ENCODE measurements at regions not wholly inside any gene's neighbourhood (a gene's known extent, or its start where the extent isn't known, plus 50 kb on each side); places are given as distances from the start of the nearest gene placed in this dataset.

DNA sequence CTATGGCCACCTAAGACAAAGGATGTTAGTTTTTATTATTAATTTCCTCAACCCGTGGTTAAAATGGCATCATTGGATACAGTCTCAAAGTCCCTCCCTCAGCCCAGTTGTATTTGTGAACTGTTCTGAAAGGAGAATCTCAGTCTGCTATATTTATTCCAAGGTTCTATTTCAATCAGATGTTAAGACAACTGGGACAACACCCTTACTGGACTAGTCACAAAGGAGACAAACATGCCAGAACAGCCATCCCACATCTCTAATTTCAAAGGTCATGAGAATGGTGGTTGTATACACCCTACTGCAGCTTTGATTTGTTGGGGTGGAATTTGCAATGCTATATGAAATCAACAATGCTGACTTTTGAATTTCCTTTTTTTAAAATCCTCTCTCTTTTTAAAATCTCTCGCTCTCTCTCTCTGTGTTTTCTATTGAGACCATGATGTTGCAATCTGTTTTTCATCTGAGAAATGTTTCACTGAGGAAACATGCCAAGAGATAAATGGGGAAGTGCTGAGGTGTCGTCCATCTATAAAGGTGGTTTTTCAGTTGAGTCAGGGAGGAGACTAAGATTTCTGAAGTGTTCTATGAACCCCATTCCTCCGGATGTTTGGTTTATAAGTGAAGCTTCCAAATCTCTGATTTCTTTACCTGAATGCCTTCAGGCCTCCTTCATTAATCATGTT lies 201.5 kb upstream of the GATB start:
- no peak overlapping the region for H3K9ac ChIP-seq (ENCODE audit: low read depth in 2 of 2, low read length in 2 of 2)
- intact Hi-C loops (cut with DNase I) = no loop called here
- no peak for DNase-seq
- no peaks in the 10 kb centered on the region for H3K27me3 ChIP-seq
- H3K27ac ChIP-seq = no peak overlapping the region
- H3K36me3 ChIP-seq = no peaks in the 10 kb centered on the region
- no peaks in the 10 kb centered on the region for H3K9me3 ChIP-seq
- TF ChIP-seq, protein P1, sequence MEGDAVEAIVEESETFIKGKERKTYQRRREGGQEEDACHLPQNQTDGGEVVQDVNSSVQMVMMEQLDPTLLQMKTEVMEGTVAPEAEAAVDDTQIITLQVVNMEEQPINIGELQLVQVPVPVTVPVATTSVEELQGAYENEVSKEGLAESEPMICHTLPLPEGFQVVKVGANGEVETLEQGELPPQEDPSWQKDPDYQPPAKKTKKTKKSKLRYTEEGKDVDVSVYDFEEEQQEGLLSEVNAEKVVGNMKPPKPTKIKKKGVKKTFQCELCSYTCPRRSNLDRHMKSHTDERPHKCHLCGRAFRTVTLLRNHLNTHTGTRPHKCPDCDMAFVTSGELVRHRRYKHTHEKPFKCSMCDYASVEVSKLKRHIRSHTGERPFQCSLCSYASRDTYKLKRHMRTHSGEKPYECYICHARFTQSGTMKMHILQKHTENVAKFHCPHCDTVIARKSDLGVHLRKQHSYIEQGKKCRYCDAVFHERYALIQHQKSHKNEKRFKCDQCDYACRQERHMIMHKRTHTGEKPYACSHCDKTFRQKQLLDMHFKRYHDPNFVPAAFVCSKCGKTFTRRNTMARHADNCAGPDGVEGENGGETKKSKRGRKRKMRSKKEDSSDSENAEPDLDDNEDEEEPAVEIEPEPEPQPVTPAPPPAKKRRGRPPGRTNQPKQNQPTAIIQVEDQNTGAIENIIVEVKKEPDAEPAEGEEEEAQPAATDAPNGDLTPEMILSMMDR (IDR thresholded peaks at IDR 0.05) = no peak
- H3K4me1 ChIP-seq = no peaks in the 10 kb centered on the region
- H3K4me3 ChIP-seq = no peak overlapping the region

DNA sequence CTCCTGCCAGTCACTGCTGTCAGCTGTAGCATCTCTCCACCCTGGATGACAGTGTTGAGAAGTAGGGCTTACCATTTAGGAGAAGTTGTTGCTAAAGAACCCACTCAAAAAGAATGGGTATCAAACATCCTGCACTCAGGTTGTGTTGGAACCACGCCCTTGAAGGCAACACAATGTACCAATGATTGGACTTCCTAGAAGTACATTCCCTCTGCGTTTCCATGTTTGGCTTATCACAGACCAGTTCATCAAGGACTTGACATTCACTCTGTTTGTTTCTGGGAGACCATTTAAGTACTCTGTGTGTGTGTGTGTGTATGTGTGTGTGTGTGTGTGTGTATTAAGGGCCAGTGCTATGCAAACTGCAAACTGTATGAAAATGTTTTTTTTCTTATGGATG lies 200.6 kb upstream of the GATB start:
- no peaks in the 10 kb centered on the region for H3K27me3 ChIP-seq
- intact Hi-C loops (cut with DNase I) = no loop called here
- no peak overlapping the region for H3K9ac ChIP-seq (ENCODE audit: low read depth in 2 of 2, low read length in 2 of 2)
- no peak overlapping the region for H3K4me3 ChIP-seq
- TF ChIP-seq, protein P1 (IDR thresholded peaks at IDR 0.05) = no peak
- no peak overlapping the region for H3K27ac ChIP-seq
- H3K4me1 ChIP-seq = no peaks in the 10 kb centered on the region
- no peak for DNase-seq
- no peaks in the 10 kb centered on the region for H3K9me3 ChIP-seq
- no peaks in the 10 kb centered on the region for H3K36me3 ChIP-seq

DNA sequence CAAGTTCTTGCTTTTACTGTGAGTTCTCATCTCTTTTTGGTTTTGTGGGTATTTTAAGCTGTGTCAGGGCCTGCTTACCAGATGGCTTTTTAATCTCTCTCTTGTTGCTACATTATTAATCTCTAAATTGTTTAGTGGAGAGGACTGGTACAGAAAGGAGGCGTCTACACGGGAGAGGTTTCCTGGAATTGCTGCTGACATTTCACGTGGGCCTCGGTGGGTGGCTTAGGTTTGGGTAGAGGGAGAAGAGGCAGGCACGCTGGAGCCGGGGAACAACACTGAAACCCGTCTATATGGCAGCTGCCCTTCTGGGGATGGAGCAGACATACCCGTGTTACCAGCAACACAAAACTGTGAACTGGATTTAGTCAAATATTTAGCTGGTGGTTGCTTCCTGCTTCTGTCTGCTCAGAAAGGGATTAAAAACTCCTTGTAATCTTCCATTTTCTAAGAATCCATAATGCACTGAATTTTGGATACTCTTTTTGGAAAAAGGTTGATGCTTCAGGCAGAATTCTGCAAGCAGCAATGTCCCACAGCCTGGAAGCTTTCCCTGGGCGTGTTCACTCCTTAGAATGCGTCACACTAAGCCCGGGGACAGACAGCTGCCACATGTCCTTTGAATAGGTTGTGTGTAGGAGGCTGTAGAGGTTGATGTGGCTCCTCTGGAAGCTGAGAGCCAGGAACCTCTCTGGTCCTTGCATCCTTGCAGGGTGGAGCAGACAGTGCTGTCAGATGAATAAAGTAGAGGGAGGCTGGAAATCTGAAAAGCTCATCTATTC lies 199.8 kb upstream of the GATB start:
- no peak overlapping the region for H3K27ac ChIP-seq
- no peaks in the 10 kb centered on the region for H3K36me3 ChIP-seq
- TF ChIP-seq, protein P1 (IDR thresholded peaks at IDR 0.05) = no peak
- no peak for DNase-seq
- H3K27me3 ChIP-seq = no peaks in the 10 kb centered on the region
- no peak overlapping the region for H3K9ac ChIP-seq (ENCODE audit: low read depth in 2 of 2, low read length in 2 of 2)
- intact Hi-C loops (cut with DNase I) = no loop called here
- no peaks in the 10 kb centered on the region for H3K4me1 ChIP-seq
- H3K4me3 ChIP-seq = no peak overlapping the region
- H3K9me3 ChIP-seq = no peaks in the 10 kb centered on the region

DNA sequence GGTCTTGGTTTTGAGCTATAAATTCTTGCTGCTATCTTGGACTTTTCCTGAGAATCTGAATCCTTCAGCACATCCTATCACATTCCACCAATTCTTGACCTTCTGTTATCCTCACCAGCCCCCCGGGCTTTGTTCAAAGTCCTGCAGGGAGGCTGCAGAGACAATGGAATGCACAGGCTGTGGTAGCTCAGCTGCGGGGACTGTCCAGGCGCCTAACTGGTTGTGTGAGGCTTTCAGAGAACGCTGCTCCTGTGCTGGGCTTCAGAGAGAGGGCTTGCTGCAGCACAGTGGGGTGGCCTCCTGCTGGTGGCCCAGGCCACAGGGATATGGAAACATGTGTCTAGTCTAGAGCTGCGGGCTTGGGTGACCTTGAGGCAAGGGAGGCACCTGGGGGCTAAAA lies 196.3 kb upstream of the GATB start:
- H3K36me3 ChIP-seq = no peaks in the 10 kb centered on the region
- TF ChIP-seq, protein P1 (IDR thresholded peaks at IDR 0.05) = no peak
- no peaks in the 10 kb centered on the region for H3K4me1 ChIP-seq
- no peak overlapping the region for H3K4me3 ChIP-seq
- DNase-seq = no peak
- H3K27ac ChIP-seq = no peak overlapping the region
- H3K9ac ChIP-seq (ENCODE audit: low read depth in 2 of 2, low read length in 2 of 2) = no peak overlapping the region
- no peaks in the 10 kb centered on the region for H3K27me3 ChIP-seq
- H3K9me3 ChIP-seq = no peaks in the 10 kb centered on the region
- intact Hi-C loops (cut with DNase I) = no loop called here

DNA sequence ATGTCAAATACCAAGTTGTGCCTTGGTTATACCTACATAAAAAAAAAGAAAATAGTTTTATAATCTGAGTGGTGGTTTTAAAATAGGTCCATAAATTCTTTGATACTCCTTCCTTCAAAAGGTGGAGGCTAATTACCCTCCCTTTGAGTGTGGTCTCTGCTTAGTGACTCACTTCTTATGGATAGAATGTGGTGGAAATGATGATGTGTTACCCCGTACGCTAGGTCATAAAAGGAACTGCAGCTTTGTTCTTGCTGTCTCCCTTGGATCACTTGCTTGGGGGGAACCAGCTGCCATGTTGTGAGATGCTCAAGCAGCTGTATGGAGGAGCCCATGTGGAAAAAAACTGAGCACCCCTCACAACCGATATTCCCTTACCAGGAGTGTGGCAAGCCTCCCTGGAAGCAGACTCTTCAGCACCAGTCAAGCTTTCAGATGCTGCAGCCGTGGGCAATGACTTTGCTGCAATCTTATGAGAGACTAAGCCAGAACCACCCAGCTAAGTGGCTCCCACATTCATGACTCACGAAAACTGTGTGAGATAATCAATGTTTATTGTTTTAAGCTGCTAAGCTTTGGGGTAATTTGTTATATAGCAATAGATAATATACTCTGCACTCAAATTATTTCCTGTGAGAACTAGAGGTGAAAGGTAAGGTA lies 195.0 kb upstream of the GATB start:
- Histone ChIP-seq H3K9me3 (no peaks in the 10 kb centered on the region), H3K4me3 (no peak overlapping the region), H3K27me3 (no peaks in the 10 kb centered on the region), H3K9ac (ENCODE audit: low read depth in 2 of 2, low read length in 2 of 2) (no peak overlapping the region), H3K4me1 (no peaks in the 10 kb centered on the region), H3K36me3 (no peaks in the 10 kb centered on the region), H3K27ac (no peak overlapping the region)
- intact Hi-C loops (cut with DNase I) = no loop called here
- no peak for DNase-seq
- TF ChIP-seq, protein P1 (IDR thresholded peaks at IDR 0.05) = no peak
